MCF 10A (cell line): ENCODE measurements at regions not wholly inside any gene's neighbourhood (a gene's known extent, or its start where the extent isn't known, plus 50 kb on each side); places are given as distances from the start of the nearest gene placed in this dataset.
"Not testable (repeated sequence)": the region's sequence is repeated elsewhere in the genome, so short reads cannot be mapped to it uniquely, and the experiment has no call there.

ENCODE experiments used
- BruUV-seq: library from RNA; stranded (reverse); fragments of 400-500 nt; replicated peaks from 2 replicates; lab custom pipeline; 2021; lab: Mats Ljungman, UMichigan
- CTCF ChIA-PET: fragments of 300-600 bp; sonication (Branson Sonifier 250); formaldehyde crosslinking; extraction: SDS; loops from one replicate; lab custom pipeline; 2021; ENCODE audit warnings: antibody characterized with exemption, inconsistent platforms; lab: Yijun Ruan, JAX
- POLR2A ChIA-PET: fragments of 300-600, 350-650 bp; sonication (Branson Sonifier 250); formaldehyde crosslinking; extraction: SDS; loops from one replicate; lab custom pipeline; 2020; ENCODE audit warnings: antibody characterized with exemption, inconsistent platforms; lab: Yijun Ruan, JAX
- DNase-seq: peaks from one replicate; pipeline ENCODE4 v3.0.0-alpha.2; 2018; ENCODE audit not compliant: unreplicated experiment
- H3K27ac Mint-ChIP-seq: one replicate; pipeline ENCODE4 v1.8.0; 2022; ENCODE audit warnings: mild to moderate bottlenecking, low read depth, mixed read lengths; ENCODE audit not compliant: unreplicated experiment
- H3K27me3 Mint-ChIP-seq: one replicate; pipeline ENCODE4 v1.8.0; 2022; ENCODE audit warnings: mixed read lengths; ENCODE audit not compliant: insufficient read depth, unreplicated experiment
- H3K36me3 Mint-ChIP-seq: one replicate; pipeline ENCODE4 v1.8.0; 2022; ENCODE audit warnings: mild to moderate bottlenecking, moderate library complexity, mixed read lengths; ENCODE audit not compliant: insufficient read depth, unreplicated experiment
- H3K4me1 Mint-ChIP-seq: one replicate; pipeline ENCODE4 v1.8.0; 2022; ENCODE audit warnings: mixed read lengths; ENCODE audit not compliant: insufficient read depth, unreplicated experiment
- H3K4me3 Mint-ChIP-seq: one replicate; pipeline ENCODE4 v1.8.0; 2022; ENCODE audit warnings: mild to moderate bottlenecking, moderate library complexity, mixed read lengths; ENCODE audit not compliant: unreplicated experiment
- H3K9me3 Mint-ChIP-seq: one replicate; pipeline ENCODE4 v1.8.0; 2022; ENCODE audit warnings: mixed read lengths; ENCODE audit not compliant: unreplicated experiment
- CTCF ChIP-seq: fragments of 200-600 bp; IDR thresholded peaks from one replicate; pipeline ENCODE4 v1.8.0; 2022; ENCODE audit warnings: antibody characterized with exemption, mild to moderate bottlenecking; ENCODE audit not compliant: unreplicated experiment
- intact Hi-C: fragments of 100-400 bp; cut with micrococcal nuclease; formaldehyde crosslinking; loops from 2 replicates; pipeline ENCODE4 v1.14.1; 2022

GRCh38 chr6:102911571-102911970 lies 1518.1 kb downstream of the GRIK2 start:
- ChIA-PET CTCF (no interaction called here), POLR2A (interaction anchor here (0.6 to 0.9 kb wide), 2 partner anchors 17 to 1987 kb away, joined by 4 read pairs; no protein-coding TSS in a partner anchor)
- H3K36me3 Mint-ChIP-seq, result no peaks in the 10 kb centered on the region
- H3K27ac Mint-ChIP-seq, result no peak overlapping the region
- DNase-seq, result no peak
- TF ChIP-seq CTCF, result no peak
- no TSS peak for BruUV-seq
- no peaks in the 10 kb centered on the region for H3K4me1 Mint-ChIP-seq
- intact Hi-C loops, result no loop called here
- peaks cover 3% of the 10 kb centered on the region for H3K9me3 Mint-ChIP-seq
- no peaks in the 10 kb centered on the region for H3K27me3 Mint-ChIP-seq
- no peak overlapping the region for H3K4me3 Mint-ChIP-seq

- not testable (repeated sequence) for H3K36me3 Mint-ChIP-seq
These were observed 1517.2 kb downstream of the GRIK2 start for GRCh38 chr6:102910701-102911139.

GRCh38 chr6:102907181-102907580 lies 1513.7 kb downstream of the GRIK2 start:
- Mint-ChIP-seq H3K27ac (no peak overlapping the region), H3K4me1 (no peaks in the 10 kb centered on the region), H3K36me3 (no peaks in the 10 kb centered on the region), H3K9me3 (peaks cover 10% of the 10 kb centered on the region), H3K27me3 (no peaks in the 10 kb centered on the region), H3K4me3 (no peak overlapping the region)
- ChIA-PET CTCF (interaction anchor here (0.9 kb wide), 1 partner anchor 215 kb away, joined by 3 read pairs; no protein-coding TSS in a partner anchor), POLR2A (no interaction called here)
- intact Hi-C loops, result no loop called here
- no peak for DNase-seq
- no TSS peak for BruUV-seq
- no peak for TF ChIP-seq CTCF

More at GRCh38 chr6:102910701-102911139, 1517.2 kb downstream of the GRIK2 start:
- CTCF ChIA-PET, H3K4me3 Mint-ChIP-seq, H3K9me3 Mint-ChIP-seq, H3K4me1 Mint-ChIP-seq, intact Hi-C loops, BruUV-seq, POLR2A ChIA-PET, H3K27ac Mint-ChIP-seq, DNase-seq, H3K27me3 Mint-ChIP-seq: not testable (repeated sequence)

GRCh38 chr6:102902471-102902870 lies 1509.0 kb downstream of the GRIK2 start:
- H3K4me1 Mint-ChIP-seq, result no peaks in the 10 kb centered on the region
- BruUV-seq, result no TSS peak
- H3K4me3 Mint-ChIP-seq, result no peak overlapping the region
- H3K27me3 Mint-ChIP-seq, result no peaks in the 10 kb centered on the region
- intact Hi-C loops, result no loop called here
- no peaks in the 10 kb centered on the region for H3K36me3 Mint-ChIP-seq
- POLR2A ChIA-PET, result interaction anchor here (0.7 to 1.4 kb wide), 2 partner anchors 8 to 32 kb away, joined by 3 read pairs; no protein-coding TSS in a partner anchor
- DNase-seq, result peak; percentile 27
- CTCF ChIA-PET, result no interaction called here
- H3K9me3 Mint-ChIP-seq, result peaks cover 10% of the 10 kb centered on the region
- no peak overlapping the region for H3K27ac Mint-ChIP-seq
- TF ChIP-seq CTCF, result no peak

- ChIA-PET CTCF (no interaction called here), POLR2A (no interaction called here)
- no peak for TF ChIP-seq CTCF
- Mint-ChIP-seq H3K9me3 (no peaks in the 10 kb centered on the region), H3K27me3 (no peaks in the 10 kb centered on the region), H3K4me3 (no peak overlapping the region), H3K36me3 (no peaks in the 10 kb centered on the region), H3K27ac (no peak overlapping the region), H3K4me1 (no peaks in the 10 kb centered on the region)
- DNase-seq, result no peak
- intact Hi-C loops, result no loop called here
- no TSS peak for BruUV-seq
These were observed 1502.2 kb downstream of the GRIK2 start for GRCh38 chr6:102895683-102896082.
